ENCODE measurements at regions not wholly inside any gene's neighbourhood (a gene's known extent, or its start where the extent isn't known, plus 50 kb on each side); places are given as distances from the start of the nearest gene placed in this dataset.

GRCh38 chr13:64774915-64775314, 2455.2 kb downstream of the PCDH9 start:
- no peak for ATAC-seq (ENCODE audit: insufficient number of reproducible peaks, low FRiP score, low read depth)
- no peaks in the 10 kb centered on the region for H3K9me3 ChIP-seq
- H3K4me1 ChIP-seq (ENCODE audit: control insufficient read depth in 1 of 2, low read depth in 2 of 2) = no peaks in the 10 kb centered on the region
- TF ChIP-seq CTCF (IDR thresholded peaks at IDR 0.05) = no peak
- H3K36me3 ChIP-seq = no peaks in the 10 kb centered on the region
- H3K27ac ChIP-seq = no peak overlapping the region
- no peak overlapping the region for H3K4me3 ChIP-seq
- no peak for DNase-seq (ENCODE audit: low spot score)
- no peaks in the 10 kb centered on the region for H3K27me3 ChIP-seq (replicated peaks; ENCODE audit: insufficient read depth)

- H3K4me1 ChIP-seq (ENCODE audit: control insufficient read depth in 1 of 2, low read depth in 2 of 2) = no peaks in the 10 kb centered on the region
- H3K36me3 ChIP-seq = no peaks in the 10 kb centered on the region
- no peak overlapping the region for H3K27ac ChIP-seq
- H3K27me3 ChIP-seq (replicated peaks; ENCODE audit: insufficient read depth) = no peaks in the 10 kb centered on the region
- H3K4me3 ChIP-seq = no peak overlapping the region
- no peaks in the 10 kb centered on the region for H3K9me3 ChIP-seq
- DNase-seq (ENCODE audit: low spot score) (no peak), ATAC-seq (ENCODE audit: insufficient number of reproducible peaks, low FRiP score, low read depth) (no peak)
- TF ChIP-seq CTCF (IDR thresholded peaks at IDR 0.05) = no peak
Measured at GRCh38 chr13:64770743-64771142, 2459.4 kb downstream of the PCDH9 start.

GRCh38 chr13:64767054-64767453, 2463.1 kb downstream of the PCDH9 start:
- no peaks in the 10 kb centered on the region for H3K27me3 ChIP-seq (replicated peaks; ENCODE audit: insufficient read depth)
- no peaks in the 10 kb centered on the region for H3K9me3 ChIP-seq
- H3K4me3 ChIP-seq = no peak overlapping the region
- H3K36me3 ChIP-seq = no peaks in the 10 kb centered on the region
- no peak for TF ChIP-seq CTCF (IDR thresholded peaks at IDR 0.05)
- DNase-seq (ENCODE audit: low spot score) (no peak), ATAC-seq (ENCODE audit: insufficient number of reproducible peaks, low FRiP score, low read depth) (no peak)
- no peaks in the 10 kb centered on the region for H3K4me1 ChIP-seq (ENCODE audit: control insufficient read depth in 1 of 2, low read depth in 2 of 2)
- no peak overlapping the region for H3K27ac ChIP-seq

GRCh38 chr13:64765636-64766035, 2464.5 kb downstream of the PCDH9 start:
- TF ChIP-seq CTCF (IDR thresholded peaks at IDR 0.05) = no peak
- DNase-seq (ENCODE audit: low spot score) (no peak), ATAC-seq (ENCODE audit: insufficient number of reproducible peaks, low FRiP score, low read depth) (no peak)
- H3K36me3 ChIP-seq = no peaks in the 10 kb centered on the region
- no peak overlapping the region for H3K27ac ChIP-seq
- no peaks in the 10 kb centered on the region for H3K9me3 ChIP-seq
- no peak overlapping the region for H3K4me3 ChIP-seq
- no peaks in the 10 kb centered on the region for H3K4me1 ChIP-seq (ENCODE audit: control insufficient read depth in 1 of 2, low read depth in 2 of 2)
- no peaks in the 10 kb centered on the region for H3K27me3 ChIP-seq (replicated peaks; ENCODE audit: insufficient read depth)

GRCh38 chr13:64758521-64759244, 2471.5 kb downstream of the PCDH9 start:
- Histone ChIP-seq H3K36me3 (no peaks in the 10 kb centered on the region), H3K4me3 (no peak overlapping the region), H3K4me1 (ENCODE audit: control insufficient read depth in 1 of 2, low read depth in 2 of 2) (no peaks in the 10 kb centered on the region), H3K27me3 (replicated peaks; ENCODE audit: insufficient read depth) (no peaks in the 10 kb centered on the region), H3K9me3 (no peaks in the 10 kb centered on the region), H3K27ac (no peak overlapping the region)
- ATAC-seq (ENCODE audit: insufficient number of reproducible peaks, low FRiP score, low read depth) = no peak
- DNase-seq (ENCODE audit: low spot score) = no peak
- TF ChIP-seq CTCF (IDR thresholded peaks at IDR 0.05) = no peak
